ENCODE measurements at regions not wholly inside any gene's neighbourhood (a gene's known extent, or its start where the extent isn't known, plus 50 kb on each side); places are given as distances from the start of the nearest gene placed in this dataset.

DNA sequence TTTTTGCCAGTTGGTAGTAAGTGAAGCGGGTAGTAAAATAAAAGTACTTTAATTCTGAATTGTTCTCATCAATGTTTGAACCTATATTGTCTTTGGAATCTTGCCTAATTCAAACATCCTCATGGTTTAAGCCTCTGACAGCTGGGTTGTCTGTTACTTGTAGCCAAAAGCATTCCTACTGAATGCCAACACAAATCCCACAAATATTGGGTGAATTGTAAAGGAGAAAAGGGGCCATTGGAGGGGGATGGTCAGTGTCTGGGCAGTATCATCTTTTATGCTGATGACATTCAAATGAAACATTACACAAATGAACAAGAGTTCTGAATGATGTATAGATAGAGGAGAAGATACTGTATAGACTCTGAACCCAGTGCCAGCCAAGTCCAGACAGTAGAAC is 309.5 kb downstream of the OSTF1 start:
- TF ChIP-seq KDM5A (IDR thresholded peaks at IDR 0.05), result no peak
- TF ChIP-seq, protein P1, sequence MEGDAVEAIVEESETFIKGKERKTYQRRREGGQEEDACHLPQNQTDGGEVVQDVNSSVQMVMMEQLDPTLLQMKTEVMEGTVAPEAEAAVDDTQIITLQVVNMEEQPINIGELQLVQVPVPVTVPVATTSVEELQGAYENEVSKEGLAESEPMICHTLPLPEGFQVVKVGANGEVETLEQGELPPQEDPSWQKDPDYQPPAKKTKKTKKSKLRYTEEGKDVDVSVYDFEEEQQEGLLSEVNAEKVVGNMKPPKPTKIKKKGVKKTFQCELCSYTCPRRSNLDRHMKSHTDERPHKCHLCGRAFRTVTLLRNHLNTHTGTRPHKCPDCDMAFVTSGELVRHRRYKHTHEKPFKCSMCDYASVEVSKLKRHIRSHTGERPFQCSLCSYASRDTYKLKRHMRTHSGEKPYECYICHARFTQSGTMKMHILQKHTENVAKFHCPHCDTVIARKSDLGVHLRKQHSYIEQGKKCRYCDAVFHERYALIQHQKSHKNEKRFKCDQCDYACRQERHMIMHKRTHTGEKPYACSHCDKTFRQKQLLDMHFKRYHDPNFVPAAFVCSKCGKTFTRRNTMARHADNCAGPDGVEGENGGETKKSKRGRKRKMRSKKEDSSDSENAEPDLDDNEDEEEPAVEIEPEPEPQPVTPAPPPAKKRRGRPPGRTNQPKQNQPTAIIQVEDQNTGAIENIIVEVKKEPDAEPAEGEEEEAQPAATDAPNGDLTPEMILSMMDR (IDR thresholded peaks at IDR 0.05), result no peak
- TF ChIP-seq POLR2A (IDR thresholded peaks at IDR 0.05; ENCODE audit: low read length), result no peak
- TF ChIP-seq, protein P2, sequence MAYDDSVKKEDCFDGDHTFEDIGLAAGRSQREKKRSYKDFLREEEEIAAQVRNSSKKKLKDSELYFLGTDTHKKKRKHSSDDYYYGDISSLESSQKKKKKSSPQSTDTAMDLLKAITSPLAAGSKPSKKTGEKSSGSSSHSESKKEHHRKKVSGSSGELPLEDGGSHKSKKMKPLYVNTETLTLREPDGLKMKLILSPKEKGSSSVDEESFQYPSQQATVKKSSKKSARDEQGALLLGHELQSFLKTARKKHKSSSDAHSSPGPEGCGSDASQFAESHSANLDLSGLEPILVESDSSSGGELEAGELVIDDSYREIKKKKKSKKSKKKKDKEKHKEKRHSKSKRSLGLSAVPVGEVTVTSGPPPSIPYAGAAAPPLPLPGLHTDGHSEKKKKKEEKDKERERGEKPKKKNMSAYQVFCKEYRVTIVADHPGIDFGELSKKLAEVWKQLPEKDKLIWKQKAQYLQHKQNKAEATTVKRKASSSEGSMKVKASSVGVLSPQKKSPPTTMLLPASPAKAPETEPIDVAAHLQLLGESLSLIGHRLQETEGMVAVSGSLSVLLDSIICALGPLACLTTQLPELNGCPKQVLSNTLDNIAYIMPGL (CRISPR knock-in tag; IDR thresholded peaks at IDR 0.05; ENCODE audit: borderline replicate concordance), result no peak
- TF ChIP-seq, protein P3, sequence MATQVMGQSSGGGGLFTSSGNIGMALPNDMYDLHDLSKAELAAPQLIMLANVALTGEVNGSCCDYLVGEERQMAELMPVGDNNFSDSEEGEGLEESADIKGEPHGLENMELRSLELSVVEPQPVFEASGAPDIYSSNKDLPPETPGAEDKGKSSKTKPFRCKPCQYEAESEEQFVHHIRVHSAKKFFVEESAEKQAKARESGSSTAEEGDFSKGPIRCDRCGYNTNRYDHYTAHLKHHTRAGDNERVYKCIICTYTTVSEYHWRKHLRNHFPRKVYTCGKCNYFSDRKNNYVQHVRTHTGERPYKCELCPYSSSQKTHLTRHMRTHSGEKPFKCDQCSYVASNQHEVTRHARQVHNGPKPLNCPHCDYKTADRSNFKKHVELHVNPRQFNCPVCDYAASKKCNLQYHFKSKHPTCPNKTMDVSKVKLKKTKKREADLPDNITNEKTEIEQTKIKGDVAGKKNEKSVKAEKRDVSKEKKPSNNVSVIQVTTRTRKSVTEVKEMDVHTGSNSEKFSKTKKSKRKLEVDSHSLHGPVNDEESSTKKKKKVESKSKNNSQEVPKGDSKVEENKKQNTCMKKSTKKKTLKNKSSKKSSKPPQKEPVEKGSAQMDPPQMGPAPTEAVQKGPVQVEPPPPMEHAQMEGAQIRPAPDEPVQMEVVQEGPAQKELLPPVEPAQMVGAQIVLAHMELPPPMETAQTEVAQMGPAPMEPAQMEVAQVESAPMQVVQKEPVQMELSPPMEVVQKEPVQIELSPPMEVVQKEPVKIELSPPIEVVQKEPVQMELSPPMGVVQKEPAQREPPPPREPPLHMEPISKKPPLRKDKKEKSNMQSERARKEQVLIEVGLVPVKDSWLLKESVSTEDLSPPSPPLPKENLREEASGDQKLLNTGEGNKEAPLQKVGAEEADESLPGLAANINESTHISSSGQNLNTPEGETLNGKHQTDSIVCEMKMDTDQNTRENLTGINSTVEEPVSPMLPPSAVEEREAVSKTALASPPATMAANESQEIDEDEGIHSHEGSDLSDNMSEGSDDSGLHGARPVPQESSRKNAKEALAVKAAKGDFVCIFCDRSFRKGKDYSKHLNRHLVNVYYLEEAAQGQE (IDR thresholded peaks at IDR 0.05), result no peak
